GM18526 (cell line): ENCODE measurements at regions not wholly inside any gene's neighbourhood (a gene's known extent, or its start where the extent isn't known, plus 50 kb on each side); places are given as distances from the start of the nearest gene placed in this dataset.

ENCODE experiments used
- POLR2A ChIP-seq: IDR thresholded peaks from 3 replicates; pipeline ENCODE4 v1.6.1; 2011; ENCODE audit not compliant: insufficient read length; ENCODE audit errors: extremely low read depth

GRCh38 chr16:72285728-72286127 lies 113.8 kb upstream of the PMFBP1 start:
- TF ChIP-seq POLR2A, result no peak

- TF ChIP-seq POLR2A, result no peak
Measured at GRCh38 chr16:72285324-72285723, 113.4 kb upstream of the PMFBP1 start.

DNA sequence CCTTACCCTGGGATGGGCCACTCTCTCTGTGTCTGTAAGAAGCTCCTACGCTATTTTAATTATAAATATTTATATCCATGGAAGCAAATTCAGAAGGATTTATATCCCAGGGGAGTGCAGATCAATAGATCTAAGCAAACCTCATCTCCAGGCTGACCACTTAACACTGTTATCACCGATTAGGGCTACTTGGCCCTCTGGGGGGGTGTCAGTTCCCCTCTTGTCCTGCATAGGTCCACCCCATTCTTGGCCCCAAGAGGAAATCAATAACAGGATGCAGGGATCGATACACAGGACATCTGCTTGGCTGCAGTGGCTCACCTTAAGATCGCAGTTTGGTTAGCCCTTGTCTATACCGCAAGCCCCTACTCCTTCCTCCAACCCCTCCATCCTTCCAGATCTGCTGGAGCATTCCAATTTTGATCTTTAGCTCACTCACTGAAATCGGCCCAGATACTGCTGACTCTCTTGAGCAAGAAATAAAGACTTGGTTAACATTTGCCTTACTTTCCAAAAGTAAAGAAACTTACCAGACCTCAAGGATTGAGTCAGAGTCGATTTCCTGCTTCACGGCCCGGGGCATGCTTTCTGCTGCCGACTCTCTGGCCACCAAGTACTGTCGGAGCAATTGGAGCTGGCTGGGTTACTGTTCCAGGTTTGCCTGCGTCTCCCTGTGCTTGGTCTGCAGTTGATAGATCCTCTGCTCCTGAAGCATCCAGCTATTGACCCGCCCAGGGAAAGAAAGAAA lies 112.3 kb upstream of the PMFBP1 start:
- TF ChIP-seq POLR2A, result no peak

DNA sequence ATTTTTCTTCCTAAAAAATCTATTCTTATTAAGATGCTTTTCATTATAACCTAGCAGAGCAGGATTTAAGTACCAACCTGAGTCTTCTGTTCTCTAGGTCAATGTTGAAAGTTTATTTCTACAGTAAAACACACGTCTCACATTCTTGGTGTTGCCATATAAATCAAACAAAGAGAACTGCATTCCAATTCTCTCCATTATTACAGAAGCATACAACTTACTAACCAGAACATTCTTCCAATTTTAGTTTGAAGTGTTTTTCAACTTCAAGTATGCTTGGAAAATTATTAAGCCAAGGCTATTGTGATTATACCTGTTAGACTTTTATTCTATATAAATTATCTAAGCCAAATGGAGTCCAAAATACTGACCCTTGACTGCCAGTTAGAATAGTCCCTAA lies 110.4 kb upstream of the PMFBP1 start:
- no peak for TF ChIP-seq POLR2A

DNA sequence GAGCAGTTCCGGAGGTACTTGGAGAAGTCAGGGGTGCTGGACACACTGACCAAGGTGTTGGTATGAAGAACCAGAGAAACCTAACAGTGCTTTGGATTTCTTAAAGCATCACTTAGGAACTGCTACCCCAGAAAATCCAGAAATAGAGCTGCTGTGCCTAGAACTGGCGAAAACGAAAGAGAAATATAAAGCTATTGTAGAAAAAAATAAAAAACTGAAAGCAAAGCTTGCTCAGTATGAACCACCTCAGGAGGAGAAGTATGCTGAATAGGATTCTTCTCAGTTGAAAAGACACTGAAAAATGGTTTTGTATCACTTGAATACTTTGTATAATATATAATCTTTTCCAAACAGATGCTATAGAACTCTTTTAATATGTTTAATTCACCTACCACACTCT lies 106.3 kb upstream of the PMFBP1 start:
- TF ChIP-seq POLR2A, result no peak

- no peak for TF ChIP-seq POLR2A
Measured at GRCh38 chr16:72277749-72278148, 105.8 kb upstream of the PMFBP1 start.

GRCh38 chr16:72271699-72272240 lies 99.8 kb upstream of the PMFBP1 start:
- TF ChIP-seq POLR2A, result no peak

- TF ChIP-seq POLR2A, result no peak
Measured at GRCh38 chr16:72270531-72270930, 98.6 kb upstream of the PMFBP1 start.

DNA sequence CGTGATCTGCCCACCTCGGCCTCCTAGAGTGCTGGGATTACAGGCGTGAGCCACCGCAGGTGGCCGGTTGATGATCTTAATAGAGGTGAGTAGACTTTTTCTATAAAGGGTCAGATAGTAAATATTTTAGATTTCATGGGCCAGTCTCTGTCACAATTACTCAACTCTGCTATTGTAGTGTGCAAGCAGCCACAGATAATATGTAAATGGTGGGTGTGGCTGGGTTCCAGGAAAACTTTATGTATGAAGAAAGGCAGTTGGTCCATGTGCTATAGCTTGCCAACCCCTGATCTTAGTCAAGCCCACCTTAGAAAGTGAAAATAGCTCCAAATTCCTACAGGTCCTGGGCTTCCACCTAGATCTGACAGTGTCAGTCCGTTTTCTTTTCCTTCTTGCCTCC lies 94.9 kb upstream of the PMFBP1 start:
- no peak for TF ChIP-seq POLR2A

DNA sequence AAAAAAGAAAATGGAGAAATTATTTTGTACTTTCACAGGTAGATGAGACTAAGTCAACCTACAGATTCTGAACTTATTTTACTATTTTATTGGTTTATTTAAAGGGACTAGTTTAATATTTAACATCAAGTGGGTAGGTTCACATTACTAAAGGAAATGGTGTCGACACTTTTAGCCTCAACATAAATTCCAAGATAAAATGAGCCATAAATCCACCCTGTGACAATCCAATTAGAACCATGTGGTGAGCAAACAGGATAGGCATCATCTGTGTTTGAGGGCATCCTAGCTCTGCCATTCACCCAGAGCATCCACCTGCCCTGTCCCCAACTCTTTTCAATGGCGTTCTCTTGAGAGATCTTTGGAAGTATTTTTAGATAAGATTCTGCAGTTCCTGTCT lies 92.8 kb upstream of the PMFBP1 start:
- TF ChIP-seq POLR2A, result no peak

GRCh38 chr16:72262711-72263110 lies 90.8 kb upstream of the PMFBP1 start:
- TF ChIP-seq POLR2A, result no peak

DNA sequence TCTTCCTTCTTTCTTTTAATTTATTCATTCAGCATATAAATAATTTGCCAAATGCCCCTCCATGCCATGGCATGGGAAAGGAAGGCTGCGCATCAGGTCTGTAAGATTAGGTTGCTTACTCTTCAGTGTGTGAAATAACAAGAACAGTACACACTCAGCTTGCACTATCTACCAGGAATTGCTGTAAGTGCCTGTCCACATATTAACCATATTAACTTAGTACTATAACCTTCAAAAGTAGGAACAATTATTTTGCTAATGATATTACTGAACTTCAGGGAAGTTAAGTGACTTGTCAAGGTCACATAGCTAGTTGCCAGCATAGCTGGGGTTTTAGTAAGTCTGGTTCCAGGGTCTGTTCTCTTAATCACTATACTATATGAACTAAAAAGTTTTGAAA lies 89.2 kb upstream of the PMFBP1 start:
- no peak for TF ChIP-seq POLR2A

DNA sequence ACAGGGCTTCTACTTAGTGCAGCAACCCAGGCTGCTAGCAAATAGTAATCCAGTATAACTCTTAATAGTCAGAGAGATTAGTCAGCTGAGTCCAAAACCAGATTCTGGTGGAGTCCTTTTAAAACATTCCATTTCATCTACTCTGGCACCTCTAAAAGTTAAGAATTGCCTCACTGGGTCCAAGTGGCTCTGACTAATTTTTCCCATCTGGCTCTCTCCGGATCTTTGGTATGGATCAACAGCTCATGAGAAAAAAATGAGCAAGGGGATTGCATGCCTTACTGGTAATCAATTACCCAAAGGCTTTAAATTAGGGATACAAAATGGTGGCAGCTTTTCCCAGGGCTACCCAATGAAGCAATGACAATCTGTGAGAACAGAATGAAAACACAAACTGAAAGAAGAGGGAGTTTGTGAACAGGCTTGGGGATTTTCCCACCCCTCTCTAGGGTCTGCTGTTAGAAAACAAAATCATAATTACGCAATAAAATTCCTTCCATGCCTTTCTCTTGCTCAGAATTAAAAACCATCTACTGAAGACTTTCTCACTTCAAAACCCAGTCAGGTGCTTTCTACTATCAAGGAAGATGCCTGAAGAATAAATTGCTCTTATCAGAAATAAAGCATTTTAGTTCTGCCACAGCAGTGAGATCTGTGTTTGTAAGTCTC lies 84.6 kb upstream of the PMFBP1 start:
- no peak for TF ChIP-seq POLR2A

- TF ChIP-seq POLR2A, result no peak
Measured at GRCh38 chr16:72255786-72256185, 83.8 kb upstream of the PMFBP1 start.

DNA sequence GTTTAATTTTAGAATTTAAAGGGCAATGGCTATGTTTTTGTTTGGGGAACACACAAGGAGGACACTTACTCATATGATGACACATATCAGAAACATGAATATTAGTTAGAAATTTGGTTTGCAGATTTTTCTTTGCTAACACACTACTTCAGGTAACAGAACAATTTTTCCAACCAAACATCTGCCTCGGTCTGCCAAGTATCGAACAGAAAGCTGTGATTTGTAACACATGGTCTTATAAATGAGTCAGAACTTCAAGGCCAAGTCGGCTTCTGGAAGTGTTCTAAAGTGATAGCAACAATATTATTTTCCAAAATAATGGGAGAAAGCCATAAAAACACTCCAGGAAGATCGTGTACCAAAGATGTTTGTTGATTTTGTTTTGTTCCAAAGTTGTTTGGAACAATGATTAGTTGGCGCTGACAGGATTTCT lies 75.9 kb upstream of the PMFBP1 start:
- no peak for TF ChIP-seq POLR2A

DNA sequence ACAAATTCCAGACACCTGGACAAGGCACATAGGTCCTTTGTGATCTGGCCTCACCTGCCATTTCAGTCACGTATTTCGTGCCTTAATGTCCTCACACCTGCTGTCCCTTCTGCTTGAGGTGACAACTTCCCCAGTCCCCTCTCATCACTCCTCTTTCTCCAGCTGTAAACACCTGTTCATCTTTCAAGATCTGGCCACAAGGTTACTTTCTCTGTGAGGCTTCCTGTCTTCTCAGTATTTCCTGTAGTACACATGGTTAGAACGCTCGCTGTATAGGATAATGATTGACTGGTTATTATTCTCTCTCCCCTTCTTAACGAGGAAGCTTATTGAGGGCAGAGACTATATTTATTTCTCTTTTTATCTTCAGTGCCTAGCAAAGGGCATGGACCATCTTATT lies 74.5 kb upstream of the PMFBP1 start:
- TF ChIP-seq POLR2A, result no peak
